Adrenal gland (tissue), 9 donors: ENCODE measurements at regions not wholly inside any gene's neighbourhood (a gene's known extent, or its start where the extent isn't known, plus 50 kb on each side); places are given as distances from the start of the nearest gene placed in this dataset.
A peak's percentile ranks its signal among the peaks of the same experiment; 100 is the strongest.

Experiments
- DNase-seq, 7 donors: peaks; one replicate each; pipeline ENCODE4 v3.0.0-alpha.2; 2019 to 2020
- H3K27ac ChIP-seq, 5 donors: fragments of 200-600 bp; sonication (generic) in 4 of 5; 1 replicate in 3 of 5; 2 replicates in 2 of 5; pipeline versions ENCODE4 v1.5.1 to v1.8.0; 2016 to 2020; ENCODE audit warnings: mild to moderate bottlenecking in 1 of 5
- H3K27me3 ChIP-seq: fragments of 200-600 bp; 2 replicates; pipeline ENCODE4 v1.8.0; 2021
- H3K36me3 ChIP-seq, 2 donors: fragments of 200-600 bp; replicated peaks in 1 of 2; 1 replicate in 1 of 2; 2 replicates in 1 of 2; pipeline versions ENCODE4 v1.5.1 to v1.8.0; 2018 to 2022
- H3K4me1 ChIP-seq, 2 donors: fragments of 200-600 bp; replicated peaks in 1 of 2; 1 replicate in 1 of 2; 2 replicates in 1 of 2; pipeline versions ENCODE4 v1.5.1 to v1.8.0; 2018 to 2021
- H3K4me3 ChIP-seq, 4 donors: fragments of 200-600 bp; sonication (generic) in 3 of 4; one replicate each; pipeline ENCODE4 v1.5.1; 2016 to 2018
- H3K9me3 ChIP-seq, 3 donors: fragments of 200-600 bp; sonication (generic) in 1 of 3; replicated peaks in 1 of 3; 1 replicate in 2 of 3; 2 replicates in 1 of 3; pipeline versions ENCODE4 v1.5.1 to v1.8.0; 2016 to 2021
- CTCF ChIP-seq, 6 experiments: fragments of 450-650 bp in 4 of 6; fragments of 200-600 bp in 2 of 6; sonication (generic) in 1 of 6; IDR thresholded peaks; 1 replicate in 5 of 6; 2 replicates in 1 of 6; pipeline versions ENCODE4 v1.5.1 to v1.8.0; 2016 to 2021; ENCODE audit warnings: antibody characterized with exemption in 6 of 6, mild to moderate bottlenecking in 2 of 6, moderate library complexity in 1 of 6
- POLR2A ChIP-seq, 2 donors: fragments of 450-650 bp; IDR thresholded peaks; one replicate each; pipeline ENCODE4 v1.6.1; 2017; ENCODE audit warnings: antibody characterized with exemption in 2 of 2, mild to moderate bottlenecking in 2 of 2, moderate library complexity in 1 of 2
- WGBS, 4 donors: extraction: QIAGEN DNeasy Blood & Tissue Kit in 2 of 4; methylation state at CpG; one replicate each; pipeline versions ENCODE4 v1.1.5 to v1.1.7; 2013 to 2017; 5-methylcytosine and 5-hydroxymethylcytosine counted together
- intact Hi-C, 2 donors: fragments of 100-400 bp; cut with DNase I; formaldehyde crosslinking; loops; one replicate each; pipeline versions ENCODE4 v1.14.1 to v1.15.0; 2022 to 2023
- donor health status: healthy with polysubstance abuse.
- donor health status: Bipolar disorder and iron deficiency.
- donor health status: DM: yes; HTN: yes; CAD: no.
- donor health status: DM: no; HTN: no; CAD: no.
- donor health status: DM: no; HTN: no; CAD: no.

- peak in 2 of 7 donors; percentile 18 to 21 for DNase-seq
- no peaks in the 10 kb centered on the region for H3K36me3 ChIP-seq
- no peaks in the 10 kb centered on the region for H3K9me3 ChIP-seq
- no peak overlapping the region for H3K27ac ChIP-seq
- no peak for TF ChIP-seq CTCF (IDR thresholded peaks at IDR 0.05)
- no peak for TF ChIP-seq POLR2A (IDR thresholded peaks at IDR 0.05)
- intact Hi-C loops, result no loop called here
- H3K4me3 ChIP-seq, result no peak overlapping the region
- WGBS, 4 donors, result 21 to 35% (median 30%) methylated on average over 9 to 10 of the region's 10 CpGs
- no peaks in the 10 kb centered on the region for H3K27me3 ChIP-seq
- H3K4me1 ChIP-seq, result no peaks in the 10 kb centered on the region
Measured at GRCh38 chr17:6187836-6188235, 117.7 kb downstream of the WSCD1 start.

GRCh38 chr17:6186998-6187397, 116.8 kb downstream of the WSCD1 start:
- WGBS, 4 donors, result 67 to 75% (median 73%) methylated on average over 1 of the region's 1 CpG; no CpG with 5 or more reads in 1 of the 4 donors
- Histone ChIP-seq H3K4me3 (no peak overlapping the region), H3K27me3 (no peaks in the 10 kb centered on the region), H3K27ac (no peak overlapping the region), H3K4me1 (no peaks in the 10 kb centered on the region), H3K36me3 (no peaks in the 10 kb centered on the region), H3K9me3 (no peaks in the 10 kb centered on the region)
- intact Hi-C loops, result no loop called here
- no peak for DNase-seq
- no peak for TF ChIP-seq POLR2A (IDR thresholded peaks at IDR 0.05)
- no peak for TF ChIP-seq CTCF (IDR thresholded peaks at IDR 0.05)

- 91 to 100% (median 93%) methylated on average over 3 of the region's 3 CpGs for WGBS, 4 donors
- Histone ChIP-seq H3K27me3 (no peaks in the 10 kb centered on the region), H3K9me3 (no peaks in the 10 kb centered on the region), H3K4me1 (no peaks in the 10 kb centered on the region), H3K36me3 (no peaks in the 10 kb centered on the region), H3K27ac (no peak overlapping the region), H3K4me3 (no peak overlapping the region)
- no peak for DNase-seq
- intact Hi-C loops, result no loop called here
- TF ChIP-seq CTCF (IDR thresholded peaks at IDR 0.05) (no peak), POLR2A (IDR thresholded peaks at IDR 0.05) (no peak)
Measured at GRCh38 chr17:6184508-6184907, 114.3 kb downstream of the WSCD1 start.

- WGBS, 4 donors, result 18 to 63% (median 48%) methylated on average over 5 to 6 of the region's 6 CpGs
- TF ChIP-seq POLR2A (IDR thresholded peaks at IDR 0.05) (no peak), CTCF (IDR thresholded peaks at IDR 0.05) (no peak)
- H3K9me3 ChIP-seq, result no peaks in the 10 kb centered on the region
- H3K36me3 ChIP-seq, result no peaks in the 10 kb centered on the region
- H3K4me1 ChIP-seq, result no peaks in the 10 kb centered on the region
- H3K27ac ChIP-seq, result no peak overlapping the region
- peak in 4 of 7 donors; percentile 15 to 56 (median 24) for DNase-seq
- no peaks in the 10 kb centered on the region for H3K27me3 ChIP-seq
- no peak overlapping the region for H3K4me3 ChIP-seq
- intact Hi-C loops, result no loop called here
Measured at GRCh38 chr17:6179017-6179416, 108.8 kb downstream of the WSCD1 start.
